HUES6 (cell line): ENCODE measurements at regions not wholly inside any gene's neighbourhood (a gene's known extent, or its start where the extent isn't known, plus 50 kb on each side); places are given as distances from the start of the nearest gene placed in this dataset.

ENCODE experiments used
- H3K27ac ChIP-seq: 2 replicates; pipeline ENCODE4 v1.7.0; 2013; ENCODE audit warnings: low read depth, mild to moderate bottlenecking, low read length, inconsistent platforms
- H3K27me3 ChIP-seq: 2 replicates; pipeline ENCODE4 v1.6.1; 2013; ENCODE audit warnings: low read length; ENCODE audit not compliant: control insufficient read depth, insufficient read depth
- H3K36me3 ChIP-seq: 2 replicates; pipeline ENCODE4 v1.6.1; 2013; ENCODE audit warnings: low read length; ENCODE audit not compliant: control insufficient read depth, insufficient read depth
- H3K4me1 ChIP-seq: 2 replicates; pipeline ENCODE4 v1.6.1; 2013; ENCODE audit warnings: low read length; ENCODE audit not compliant: control insufficient read depth, insufficient read depth
- H3K4me3 ChIP-seq: 2 replicates; pipeline ENCODE4 v1.5.1; 2013; ENCODE audit warnings: low read depth, low read length
- H3K9ac ChIP-seq: one replicate; pipeline ENCODE4 v1.6.1; 2013; ENCODE audit warnings: mild to moderate bottlenecking, low read length
- H3K9me3 ChIP-seq: 2 replicates; pipeline ENCODE4 v1.6.1; 2013; ENCODE audit warnings: low read depth, low read length; ENCODE audit not compliant: control insufficient read depth, insufficient read depth

DNA sequence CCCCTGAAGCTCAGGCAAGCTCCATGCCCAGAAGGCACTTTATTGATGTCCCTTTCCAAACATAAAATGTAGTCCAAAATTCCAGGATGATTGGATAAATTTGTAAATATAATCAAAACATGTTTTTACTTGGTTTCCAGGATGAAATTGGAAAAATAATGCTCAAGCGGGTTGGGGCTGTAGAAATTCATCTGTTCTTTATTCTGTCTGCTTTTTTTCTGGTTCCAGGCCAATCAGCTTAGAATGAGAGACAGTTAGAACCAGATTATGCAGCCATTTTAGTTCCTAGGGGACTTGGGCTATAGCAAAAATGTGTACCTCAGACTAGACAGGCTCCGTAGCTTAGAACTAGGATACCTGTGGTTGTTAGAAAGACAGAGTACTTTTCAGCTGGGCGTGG is 450.8 kb downstream of the MCTP2 start:
- no peaks in the 10 kb centered on the region for H3K4me1 ChIP-seq

DNA sequence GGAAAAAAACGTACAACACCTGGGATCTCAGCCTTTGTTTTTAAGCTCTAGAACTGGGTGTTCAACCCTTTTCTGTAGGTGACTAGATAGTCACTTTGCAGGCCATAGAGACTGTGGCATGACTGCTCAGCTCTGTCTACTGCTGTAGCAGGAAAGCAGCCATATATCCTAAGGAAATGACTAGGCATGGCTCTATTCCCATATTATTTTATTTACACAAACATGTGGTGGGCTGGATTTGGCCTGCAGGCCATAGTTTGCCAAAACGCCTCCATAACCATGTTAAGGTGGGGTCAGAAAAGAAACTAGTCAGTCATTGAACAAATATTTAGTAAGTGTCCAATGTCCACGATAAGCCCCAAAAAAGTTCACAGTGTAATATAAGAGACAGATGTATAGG is 452.5 kb downstream of the MCTP2 start:
- no peaks in the 10 kb centered on the region for H3K27me3 ChIP-seq
- no peaks in the 10 kb centered on the region for H3K4me1 ChIP-seq
- no peak overlapping the region for H3K9ac ChIP-seq
- no peak overlapping the region for H3K4me3 ChIP-seq
- no peak overlapping the region for H3K27ac ChIP-seq
- H3K9me3 ChIP-seq: no peaks in the 10 kb centered on the region
- no peaks in the 10 kb centered on the region for H3K36me3 ChIP-seq

More for the DNA sequence above, 450.8 kb downstream of the MCTP2 start:
- no peaks in the 10 kb centered on the region for H3K9me3 ChIP-seq
- no peaks in the 10 kb centered on the region for H3K27me3 ChIP-seq
- no peaks in the 10 kb centered on the region for H3K36me3 ChIP-seq
- H3K27ac ChIP-seq: no peak overlapping the region
- no peak overlapping the region for H3K4me3 ChIP-seq
- no peak overlapping the region for H3K9ac ChIP-seq

DNA sequence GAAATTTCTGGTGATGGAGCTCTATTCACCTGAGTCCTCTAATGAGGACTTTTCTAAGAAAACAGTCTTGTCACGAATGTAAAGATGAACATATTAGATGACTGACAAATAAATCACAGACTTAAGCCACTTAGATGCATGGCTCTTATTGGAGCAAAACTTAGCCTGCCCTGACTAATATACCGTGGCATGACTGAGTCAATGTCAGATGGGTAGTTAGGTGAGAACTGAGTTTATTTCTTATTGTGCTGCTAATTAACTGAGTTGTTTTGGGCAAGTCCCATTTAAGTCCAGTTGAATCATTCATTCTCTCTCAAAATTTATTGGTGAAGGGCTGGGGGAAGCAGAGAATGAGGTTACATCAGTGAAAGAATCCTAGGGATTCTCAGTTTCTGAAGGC is 459.8 kb downstream of the MCTP2 start:
- Histone ChIP-seq H3K4me3 (no peak overlapping the region), H3K4me1 (no peaks in the 10 kb centered on the region), H3K27me3 (no peaks in the 10 kb centered on the region), H3K9me3 (no peaks in the 10 kb centered on the region), H3K27ac (no peak overlapping the region), H3K36me3 (no peaks in the 10 kb centered on the region), H3K9ac (no peak overlapping the region)

DNA sequence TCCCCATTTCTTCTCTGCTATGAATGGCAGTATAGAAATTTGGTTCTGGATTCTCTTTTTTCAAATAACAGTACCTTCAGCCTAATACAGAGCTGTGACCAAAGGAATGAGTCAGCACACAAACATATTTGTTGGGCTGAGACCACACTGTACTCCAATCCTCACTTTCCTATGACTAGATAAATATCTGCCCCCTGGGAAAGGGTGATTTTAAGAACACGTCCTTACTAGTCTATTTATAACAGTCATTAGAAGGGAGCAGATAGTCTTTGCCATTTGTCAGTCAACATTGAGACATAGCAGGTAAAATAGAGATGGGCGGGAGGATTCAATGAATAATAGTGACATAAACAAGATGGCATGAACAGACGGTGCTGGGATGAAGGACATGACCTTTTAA is 461.3 kb downstream of the MCTP2 start:
- no peak overlapping the region for H3K4me3 ChIP-seq

DNA sequence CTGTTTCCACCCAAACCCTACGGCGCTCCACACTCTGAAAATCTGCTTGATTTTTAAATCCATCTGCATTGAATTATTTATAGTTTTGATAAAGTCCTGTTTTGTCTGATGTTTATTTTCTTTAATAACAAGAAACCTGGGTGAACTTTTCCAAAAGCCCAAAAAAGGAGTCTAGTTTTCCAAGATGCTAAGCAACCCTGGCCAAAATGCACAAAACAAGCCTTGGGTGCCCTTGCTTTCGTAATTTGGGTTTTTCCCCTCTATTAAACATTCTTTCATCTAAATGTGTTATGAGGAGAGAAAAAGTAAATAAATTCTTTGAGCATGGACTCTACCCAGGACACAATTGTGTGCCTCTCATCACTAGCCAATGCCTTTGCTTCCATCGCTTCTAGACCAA is 468.9 kb downstream of the MCTP2 start:
- no peak overlapping the region for H3K4me3 ChIP-seq
- H3K4me1 ChIP-seq: no peaks in the 10 kb centered on the region
- no peak overlapping the region for H3K27ac ChIP-seq
- H3K9me3 ChIP-seq: no peaks in the 10 kb centered on the region
- no peaks in the 10 kb centered on the region for H3K36me3 ChIP-seq
- H3K9ac ChIP-seq: no peak overlapping the region
- no peaks in the 10 kb centered on the region for H3K27me3 ChIP-seq

More for the DNA sequence above, 461.3 kb downstream of the MCTP2 start:
- no peak overlapping the region for H3K9ac ChIP-seq
- no peaks in the 10 kb centered on the region for H3K9me3 ChIP-seq
- no peaks in the 10 kb centered on the region for H3K27me3 ChIP-seq
- no peaks in the 10 kb centered on the region for H3K36me3 ChIP-seq
- no peak overlapping the region for H3K27ac ChIP-seq
- H3K4me1 ChIP-seq: no peaks in the 10 kb centered on the region

DNA sequence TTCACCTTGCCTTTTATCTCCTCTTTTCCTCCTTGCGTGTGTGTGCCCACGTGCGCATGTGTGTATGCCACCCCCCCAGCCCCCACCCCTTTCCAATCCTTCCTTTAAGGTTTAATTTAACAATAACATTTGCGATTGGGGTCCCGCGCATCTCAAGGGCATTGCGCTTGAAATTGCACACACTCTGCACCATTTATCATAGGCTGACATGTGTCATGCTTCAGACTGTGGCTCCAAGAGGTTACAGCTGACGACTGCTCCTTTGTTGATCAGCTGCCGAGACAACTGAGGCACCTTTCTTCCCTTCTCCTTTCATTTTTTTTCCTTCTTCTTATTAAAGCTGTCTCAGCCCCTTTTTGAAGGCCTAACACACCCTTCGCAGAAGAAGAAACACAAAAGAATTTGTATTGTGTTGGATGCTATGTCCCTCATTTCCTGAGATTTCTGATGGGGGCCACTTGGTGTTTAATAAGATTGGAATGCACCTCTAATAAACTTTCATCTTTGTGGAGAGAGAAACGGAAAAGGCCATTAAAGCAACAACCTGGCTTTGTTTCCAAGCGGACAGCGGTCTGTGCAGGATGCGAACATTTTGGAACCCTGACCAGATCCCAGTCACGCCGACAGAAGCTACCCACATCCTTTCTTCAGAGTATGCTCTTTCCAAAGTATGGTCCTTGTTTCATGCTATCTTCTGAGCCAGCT is 470.1 kb downstream of the MCTP2 start:
- H3K36me3 ChIP-seq: no peaks in the 10 kb centered on the region
- no peak overlapping the region for H3K9ac ChIP-seq

DNA sequence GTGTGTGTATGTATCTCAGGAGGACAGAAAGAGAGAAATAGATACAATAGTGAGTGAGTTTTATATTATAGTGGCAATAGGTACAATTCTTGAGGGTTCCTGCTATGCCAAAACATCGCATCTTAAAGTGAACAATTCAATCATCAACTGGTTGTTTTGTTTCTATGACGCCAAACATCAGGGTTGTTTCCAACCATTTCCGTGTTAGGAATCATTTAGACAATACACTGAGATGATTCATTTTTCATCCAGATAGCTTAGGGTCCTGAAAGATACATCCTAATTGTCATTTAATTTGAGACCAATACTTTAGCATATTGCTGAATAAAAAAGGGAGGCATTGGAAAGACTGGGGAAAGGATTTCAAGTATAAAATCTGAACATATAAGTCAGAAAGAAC is 472.2 kb downstream of the MCTP2 start:
- H3K4me1 ChIP-seq: no peaks in the 10 kb centered on the region
- H3K9me3 ChIP-seq: 0 out of 2 replicates have a peak, but pooled peaks cover 3% of the 10 kb centered on the region
- H3K27me3 ChIP-seq: no peaks in the 10 kb centered on the region
- H3K9ac ChIP-seq: no peak overlapping the region
- H3K36me3 ChIP-seq: no peaks in the 10 kb centered on the region
- H3K4me3 ChIP-seq: no peak overlapping the region
- no peak overlapping the region for H3K27ac ChIP-seq

More for the DNA sequence above, 470.1 kb downstream of the MCTP2 start:
- H3K4me3 ChIP-seq: no peak overlapping the region
- no peak overlapping the region for H3K27ac ChIP-seq
- 0 out of 2 replicates have a peak, but pooled peaks cover 2% of the 10 kb centered on the region for H3K9me3 ChIP-seq
- no peaks in the 10 kb centered on the region for H3K27me3 ChIP-seq
- H3K4me1 ChIP-seq: no peaks in the 10 kb centered on the region

DNA sequence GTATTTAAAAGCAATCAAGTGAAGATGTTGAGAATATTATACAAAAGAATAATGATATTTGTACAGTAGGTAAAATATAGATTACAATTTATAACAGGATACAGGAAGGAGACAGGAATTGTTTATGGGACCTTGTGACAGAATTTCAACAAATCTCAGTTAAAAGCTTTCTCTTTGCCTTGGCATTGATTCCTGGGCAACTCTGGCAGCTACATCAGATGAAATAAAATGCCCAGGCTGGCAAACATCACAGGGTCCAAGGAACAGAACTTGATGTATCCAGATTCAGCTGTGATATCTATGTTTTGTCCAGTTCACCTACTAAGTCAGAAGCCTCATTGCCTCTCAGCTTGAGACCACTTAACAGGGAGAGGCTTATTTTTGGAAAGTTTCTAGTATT is 473.1 kb downstream of the MCTP2 start:
- no peak overlapping the region for H3K4me3 ChIP-seq
- H3K9ac ChIP-seq: no peak overlapping the region
- H3K4me1 ChIP-seq: no peaks in the 10 kb centered on the region
- H3K27ac ChIP-seq: no peak overlapping the region
- no peaks in the 10 kb centered on the region for H3K36me3 ChIP-seq
- 0 out of 2 replicates have a peak, but pooled peaks cover 3% of the 10 kb centered on the region for H3K9me3 ChIP-seq
- no peaks in the 10 kb centered on the region for H3K27me3 ChIP-seq

DNA sequence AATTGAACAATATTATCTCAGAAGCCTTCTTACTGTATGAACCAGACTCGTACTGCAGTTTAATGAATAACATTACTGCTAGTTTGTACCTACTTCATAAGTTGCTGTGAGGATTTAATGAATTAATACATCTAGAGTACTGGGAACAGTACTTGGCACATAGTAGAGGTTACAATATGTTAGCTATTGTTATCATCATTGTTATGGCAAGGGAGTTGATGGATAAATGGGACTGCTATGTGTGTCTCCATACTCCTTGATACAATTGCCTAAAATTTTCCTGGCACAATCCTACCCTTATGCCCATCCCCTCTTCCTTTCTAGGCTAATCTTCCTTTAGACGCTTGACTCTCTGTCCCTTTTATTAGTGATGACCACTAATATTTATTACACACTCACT is 473.6 kb downstream of the MCTP2 start:
- no peak overlapping the region for H3K27ac ChIP-seq
- H3K4me1 ChIP-seq: no peaks in the 10 kb centered on the region
- H3K4me3 ChIP-seq: no peak overlapping the region
- H3K36me3 ChIP-seq: no peaks in the 10 kb centered on the region
- no peaks in the 10 kb centered on the region for H3K27me3 ChIP-seq
- H3K9ac ChIP-seq: no peak overlapping the region
- H3K9me3 ChIP-seq: 0 out of 2 replicates have a peak, but pooled peaks cover 3% of the 10 kb centered on the region

DNA sequence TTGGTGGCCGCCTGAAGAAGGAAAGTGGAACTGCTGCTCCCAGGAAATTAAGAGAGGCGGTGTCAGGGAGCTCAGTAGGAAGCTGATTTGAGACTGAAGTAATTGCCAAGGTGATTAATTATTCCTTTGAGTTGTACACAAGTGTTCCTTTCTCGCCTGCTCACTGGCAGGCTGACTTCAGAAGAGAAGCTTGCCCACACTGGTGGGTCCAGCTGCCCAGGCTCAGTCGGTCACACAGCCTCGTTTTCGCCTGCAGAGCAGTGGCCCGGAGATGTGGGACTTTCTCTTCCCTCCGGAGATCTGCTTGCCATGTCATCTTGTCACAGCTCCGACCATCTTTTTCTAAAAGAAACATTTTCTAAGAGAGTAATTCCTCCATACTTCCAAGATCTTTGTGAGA is 478.0 kb downstream of the MCTP2 start:
- Histone ChIP-seq H3K4me3 (no peak overlapping the region), H3K4me1 (no peaks in the 10 kb centered on the region), H3K9ac (no peak overlapping the region), H3K27me3 (no peaks in the 10 kb centered on the region), H3K36me3 (no peaks in the 10 kb centered on the region), H3K27ac (no peak overlapping the region), H3K9me3 (0 out of 2 replicates have a peak, but pooled peaks cover 3% of the 10 kb centered on the region)

DNA sequence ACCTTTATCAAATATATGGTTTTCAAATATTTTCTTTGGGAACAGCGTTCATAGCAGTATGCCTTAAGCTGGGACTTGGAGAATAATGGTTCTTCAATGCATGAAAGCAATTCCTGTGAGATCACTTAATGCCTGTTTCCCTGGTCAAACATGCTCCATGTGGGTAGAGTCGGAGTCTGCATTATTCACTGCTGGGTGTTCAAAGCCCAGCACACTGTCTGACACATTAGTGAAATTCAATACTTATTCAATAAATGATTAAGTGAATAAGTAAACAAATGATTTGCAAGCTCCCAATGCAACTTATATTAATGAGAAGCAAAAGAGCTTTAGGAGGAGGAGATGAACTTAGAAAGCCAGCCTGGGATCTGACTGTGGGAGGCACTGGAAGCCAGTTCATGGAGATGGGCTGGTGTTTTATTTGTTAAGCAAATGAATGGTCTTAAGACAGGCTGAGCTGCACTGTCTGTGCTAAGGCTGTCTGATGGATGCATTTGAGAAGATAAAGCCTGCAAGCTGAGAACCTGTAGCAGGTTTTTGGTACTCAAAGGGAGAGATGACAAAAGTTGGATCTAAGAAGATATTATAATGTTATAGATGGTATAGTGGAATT is 490.8 kb downstream of the MCTP2 start:
- Histone ChIP-seq H3K4me3 (no peak overlapping the region), H3K27me3 (no peaks in the 10 kb centered on the region), H3K36me3 (no peaks in the 10 kb centered on the region), H3K27ac (no peak overlapping the region), H3K4me1 (no peaks in the 10 kb centered on the region), H3K9ac (no peak overlapping the region), H3K9me3 (no peaks in the 10 kb centered on the region)
